Neural cell (in vitro differentiated cells): ENCODE measurements at regions not wholly inside any gene's neighbourhood (a gene's known extent, or its start where the extent isn't known, plus 50 kb on each side); places are given as distances from the start of the nearest gene placed in this dataset.

Source experiments
- H2AFZ ChIP-seq: fragments of 200-600, 300-800 bp; sonication (generic), shearing (Covaris generic); 2 replicates; pipeline ENCODE4 v1.6.0; 2014; ENCODE audit warnings: low read depth, mild to moderate bottlenecking, antibody characterized with exemption, low read length, moderate library complexity
- H3F3A ChIP-seq: fragments of 200-600 bp; shearing (Covaris generic); 2 replicates; pipeline ENCODE4 v1.6.1; 2016; ENCODE audit warnings: mild to moderate bottlenecking, moderate library complexity, mixed read lengths, antibody characterized with exemption, low read length; ENCODE audit not compliant: insufficient read depth, poor library complexity, severe bottlenecking
- H3K27ac ChIP-seq: fragments of 200-600, 300-800 bp; sonication (generic), shearing (Covaris generic); 2 replicates; pipeline ENCODE4 v1.5.1; 2014; ENCODE audit warnings: mild to moderate bottlenecking, low read length, moderate library complexity
- H3K27me3 ChIP-seq: fragments of 300-800, 200-600 bp; sonication (generic), shearing (Covaris generic); 2 replicates; pipeline ENCODE4 v1.6.0; 2014; ENCODE audit warnings: mild to moderate bottlenecking, low read depth, low read length, moderate library complexity; ENCODE audit not compliant: insufficient read depth
- H3K36me3 ChIP-seq: fragments of 300-800, 200-600 bp; sonication (generic), shearing (Covaris generic); 2 replicates; pipeline ENCODE4 v1.5.1; 2014; ENCODE audit warnings: mild to moderate bottlenecking, antibody characterized with exemption, low read length, moderate library complexity; ENCODE audit not compliant: insufficient read depth
- H3K4me2 ChIP-seq: fragments of 300-800, 200-600 bp; sonication (generic), shearing (Covaris generic); 2 replicates; pipeline ENCODE4 v1.6.0; 2014; ENCODE audit warnings: mild to moderate bottlenecking, low read length
- H3K4me3 ChIP-seq: fragments of 300-800, 200-600 bp; sonication (generic), shearing (Covaris generic); 2 replicates; pipeline ENCODE4 v1.5.1; 2014; ENCODE audit warnings: mild to moderate bottlenecking, low read length, moderate library complexity
- H3K79me2 ChIP-seq: fragments of 200-600 bp; shearing (Covaris generic); replicated peaks from 2 replicates; pipeline ENCODE4 v1.6.0; 2014; ENCODE audit warnings: mild to moderate bottlenecking, low read length, moderate library complexity; ENCODE audit not compliant: insufficient read depth
- H3K9ac ChIP-seq: fragments of 300-800, 200-600 bp; sonication (generic), shearing (Covaris generic); 2 replicates; pipeline ENCODE4 v1.6.1; 2016; ENCODE audit warnings: mild to moderate bottlenecking, low read length, mixed read lengths
- H3K9me2 ChIP-seq: fragments of 200-600 bp; shearing (Covaris generic); 2 replicates; pipeline ENCODE4 v1.6.1; 2016; ENCODE audit warnings: mild to moderate bottlenecking, low read length, mixed read lengths; ENCODE audit not compliant: insufficient read depth
- H3K9me3 ChIP-seq: fragments of 200-600, 300-800 bp; sonication (generic), shearing (Covaris generic); 2 replicates; pipeline ENCODE4 v1.6.1; 2016; ENCODE audit warnings: mild to moderate bottlenecking, mixed run types, low read length, moderate library complexity, mixed read lengths
- H4K20me1 ChIP-seq: fragments of 200-600 bp; shearing (Covaris generic); 2 replicates; pipeline ENCODE4 v1.6.1; 2016; ENCODE audit warnings: mild to moderate bottlenecking, mixed run types; ENCODE audit not compliant: insufficient read depth
- EP300 ChIP-seq: fragments of 450-650 bp; conservative IDR thresholded peaks from 2 replicates; pipeline ENCODE4 v1.6.1; 2014; ENCODE audit warnings: antibody characterized with exemption, mild to moderate bottlenecking, moderate library complexity; ENCODE audit not compliant: poor library complexity, severe bottlenecking
- EZH2 ChIP-seq: fragments of 200-600, 300-800 bp; shearing (Covaris generic), sonication (generic); IDR thresholded peaks from 2 replicates; pipeline ENCODE4 v1.6.1; 2014; ENCODE audit warnings: antibody characterized with exemption, low read length, borderline replicate concordance, mild to moderate bottlenecking; ENCODE audit not compliant: insufficient read depth, poor library complexity, severe bottlenecking
- MXI1 ChIP-seq: fragments of 450-650 bp; conservative IDR thresholded peaks from 2 replicates; pipeline ENCODE4 v1.6.1; 2014; ENCODE audit warnings: antibody characterized with exemption, mild to moderate bottlenecking; ENCODE audit not compliant: poor library complexity, severe bottlenecking
- POLR2AphosphoS5 ChIP-seq: IDR thresholded peaks from 2 replicates; pipeline ENCODE4 v1.6.1; 2012
- RAD21 ChIP-seq: fragments of 450-650 bp; conservative IDR thresholded peaks from 2 replicates; pipeline ENCODE4 v1.6.1; 2014; ENCODE audit warnings: antibody characterized with exemption, mild to moderate bottlenecking, moderate library complexity
- SMC3 ChIP-seq: fragments of 450-650 bp; conservative IDR thresholded peaks from 2 replicates; pipeline ENCODE4 v1.6.1; 2014; ENCODE audit warnings: antibody characterized with exemption, mild to moderate bottlenecking, moderate library complexity; ENCODE audit not compliant: poor library complexity
- TAF1 ChIP-seq: IDR thresholded peaks from 2 replicates; pipeline ENCODE4 v1.6.1; 2012; ENCODE audit warnings: low read depth
- TF ChIP-seq, protein P1 (sequence below): IDR thresholded peaks from 2 replicates; pipeline ENCODE4 v1.6.1; 2012; ENCODE audit warnings: borderline replicate concordance
- TF ChIP-seq, protein P2 (sequence below): fragments of 450-650 bp; IDR thresholded peaks from 2 replicates; pipeline ENCODE4 v1.5.1; 2014; ENCODE audit warnings: antibody characterized with exemption, mild to moderate bottlenecking, moderate library complexity; ENCODE audit not compliant: poor library complexity, severe bottlenecking

DNA sequence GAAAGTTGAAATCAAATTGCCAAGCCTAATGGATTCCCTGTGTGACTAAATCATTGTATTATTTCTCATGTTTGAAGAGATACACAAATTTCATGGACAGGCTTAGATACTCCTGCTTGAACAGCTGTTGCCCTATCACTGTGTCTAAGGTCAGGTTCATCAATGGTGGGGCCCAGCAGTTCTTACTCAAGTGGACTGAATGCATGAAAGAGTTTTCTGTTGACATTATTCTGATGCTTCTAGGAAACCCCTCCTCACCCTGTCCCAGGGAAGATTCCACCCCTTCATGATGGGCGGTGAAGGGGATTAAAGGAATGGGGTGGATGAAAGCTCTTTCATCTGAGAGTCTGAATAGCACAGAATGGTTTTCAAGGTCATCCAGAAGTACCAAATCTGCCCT, 148.8 kb downstream of the INO80D start:
- H3F3A ChIP-seq: no peaks in the 10 kb centered on the region
- TF ChIP-seq TAF1 (no peak), EP300 (no peak), SMC3 (no peak), POLR2AphosphoS5 (no peak), EZH2 (no peak), MXI1 (no peak), RAD21 (no peak)
- TF ChIP-seq, protein P1, sequence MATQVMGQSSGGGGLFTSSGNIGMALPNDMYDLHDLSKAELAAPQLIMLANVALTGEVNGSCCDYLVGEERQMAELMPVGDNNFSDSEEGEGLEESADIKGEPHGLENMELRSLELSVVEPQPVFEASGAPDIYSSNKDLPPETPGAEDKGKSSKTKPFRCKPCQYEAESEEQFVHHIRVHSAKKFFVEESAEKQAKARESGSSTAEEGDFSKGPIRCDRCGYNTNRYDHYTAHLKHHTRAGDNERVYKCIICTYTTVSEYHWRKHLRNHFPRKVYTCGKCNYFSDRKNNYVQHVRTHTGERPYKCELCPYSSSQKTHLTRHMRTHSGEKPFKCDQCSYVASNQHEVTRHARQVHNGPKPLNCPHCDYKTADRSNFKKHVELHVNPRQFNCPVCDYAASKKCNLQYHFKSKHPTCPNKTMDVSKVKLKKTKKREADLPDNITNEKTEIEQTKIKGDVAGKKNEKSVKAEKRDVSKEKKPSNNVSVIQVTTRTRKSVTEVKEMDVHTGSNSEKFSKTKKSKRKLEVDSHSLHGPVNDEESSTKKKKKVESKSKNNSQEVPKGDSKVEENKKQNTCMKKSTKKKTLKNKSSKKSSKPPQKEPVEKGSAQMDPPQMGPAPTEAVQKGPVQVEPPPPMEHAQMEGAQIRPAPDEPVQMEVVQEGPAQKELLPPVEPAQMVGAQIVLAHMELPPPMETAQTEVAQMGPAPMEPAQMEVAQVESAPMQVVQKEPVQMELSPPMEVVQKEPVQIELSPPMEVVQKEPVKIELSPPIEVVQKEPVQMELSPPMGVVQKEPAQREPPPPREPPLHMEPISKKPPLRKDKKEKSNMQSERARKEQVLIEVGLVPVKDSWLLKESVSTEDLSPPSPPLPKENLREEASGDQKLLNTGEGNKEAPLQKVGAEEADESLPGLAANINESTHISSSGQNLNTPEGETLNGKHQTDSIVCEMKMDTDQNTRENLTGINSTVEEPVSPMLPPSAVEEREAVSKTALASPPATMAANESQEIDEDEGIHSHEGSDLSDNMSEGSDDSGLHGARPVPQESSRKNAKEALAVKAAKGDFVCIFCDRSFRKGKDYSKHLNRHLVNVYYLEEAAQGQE: no peak
- TF ChIP-seq, protein P2, sequence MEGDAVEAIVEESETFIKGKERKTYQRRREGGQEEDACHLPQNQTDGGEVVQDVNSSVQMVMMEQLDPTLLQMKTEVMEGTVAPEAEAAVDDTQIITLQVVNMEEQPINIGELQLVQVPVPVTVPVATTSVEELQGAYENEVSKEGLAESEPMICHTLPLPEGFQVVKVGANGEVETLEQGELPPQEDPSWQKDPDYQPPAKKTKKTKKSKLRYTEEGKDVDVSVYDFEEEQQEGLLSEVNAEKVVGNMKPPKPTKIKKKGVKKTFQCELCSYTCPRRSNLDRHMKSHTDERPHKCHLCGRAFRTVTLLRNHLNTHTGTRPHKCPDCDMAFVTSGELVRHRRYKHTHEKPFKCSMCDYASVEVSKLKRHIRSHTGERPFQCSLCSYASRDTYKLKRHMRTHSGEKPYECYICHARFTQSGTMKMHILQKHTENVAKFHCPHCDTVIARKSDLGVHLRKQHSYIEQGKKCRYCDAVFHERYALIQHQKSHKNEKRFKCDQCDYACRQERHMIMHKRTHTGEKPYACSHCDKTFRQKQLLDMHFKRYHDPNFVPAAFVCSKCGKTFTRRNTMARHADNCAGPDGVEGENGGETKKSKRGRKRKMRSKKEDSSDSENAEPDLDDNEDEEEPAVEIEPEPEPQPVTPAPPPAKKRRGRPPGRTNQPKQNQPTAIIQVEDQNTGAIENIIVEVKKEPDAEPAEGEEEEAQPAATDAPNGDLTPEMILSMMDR: no peak
- no peaks in the 10 kb centered on the region for H3K9me3 ChIP-seq
- H3K4me2 ChIP-seq: no peak overlapping the region
- no peaks in the 10 kb centered on the region for H3K79me2 ChIP-seq
- H3K9ac ChIP-seq: no peak overlapping the region
- no peak overlapping the region for H3K4me3 ChIP-seq
- no peaks in the 10 kb centered on the region for H4K20me1 ChIP-seq
- H2AFZ ChIP-seq: no peak overlapping the region
- H3K27ac ChIP-seq: no peak overlapping the region
- no peaks in the 10 kb centered on the region for H3K27me3 ChIP-seq
- no peaks in the 10 kb centered on the region for H3K9me2 ChIP-seq
- H3K36me3 ChIP-seq: no peaks in the 10 kb centered on the region

DNA sequence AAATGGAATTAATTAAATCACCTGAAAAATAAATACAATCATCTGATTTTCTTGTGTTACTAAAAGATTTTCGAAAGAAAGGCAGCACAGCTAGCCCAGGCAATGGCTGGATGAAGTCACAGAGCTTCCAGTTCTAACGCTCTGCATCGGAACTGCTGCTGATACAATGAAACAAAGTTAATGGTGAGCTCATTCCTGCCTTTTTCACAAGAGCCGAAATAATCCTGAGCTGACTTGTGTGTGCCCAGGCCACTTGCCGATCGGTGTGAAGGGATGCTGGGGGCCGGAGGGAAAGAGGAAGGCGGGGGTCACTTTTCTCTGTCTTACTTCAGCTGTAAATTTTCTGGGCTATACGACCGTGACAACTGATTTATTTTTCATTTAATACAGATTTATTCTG, 149.5 kb downstream of the INO80D start:
- no peaks in the 10 kb centered on the region for H3K79me2 ChIP-seq
- H3K4me3 ChIP-seq: no peak overlapping the region
- no peak overlapping the region for H3K4me2 ChIP-seq
- no peaks in the 10 kb centered on the region for H3K36me3 ChIP-seq
- no peaks in the 10 kb centered on the region for H3K9me3 ChIP-seq
- H2AFZ ChIP-seq: no peak overlapping the region
- H3K9ac ChIP-seq: no peak overlapping the region
- H4K20me1 ChIP-seq: no peaks in the 10 kb centered on the region
- H3K27ac ChIP-seq: no peak overlapping the region
- TF ChIP-seq SMC3 (no peak), MXI1 (no peak), EP300 (no peak), POLR2AphosphoS5 (no peak), EZH2 (no peak), RAD21 (no peak), TAF1 (no peak)
- TF ChIP-seq, protein P1: no peak
- TF ChIP-seq, protein P2: no peak
- H3F3A ChIP-seq: no peaks in the 10 kb centered on the region
- H3K27me3 ChIP-seq: no peaks in the 10 kb centered on the region
- no peaks in the 10 kb centered on the region for H3K9me2 ChIP-seq
